Muscle of leg (tissue), 3 donors: ENCODE measurements at regions not wholly inside any gene's neighbourhood (a gene's known extent, or its start where the extent isn't known, plus 50 kb on each side); places are given as distances from the start of the nearest gene placed in this dataset.
"Not testable (repeated sequence)": the region's sequence is repeated elsewhere in the genome, so short reads cannot be mapped to it uniquely, and the experiment has no call there.

Experiments
- DNase-seq: peaks from one replicate; pipeline ENCODE4 v3.0.0; 2013
- H3K27ac ChIP-seq: one replicate; pipeline ENCODE4 v1.5.1; 2013; ENCODE audit warnings: mild to moderate bottlenecking, low read length, control low read depth
- H3K27me3 ChIP-seq: one replicate; pipeline ENCODE4 v1.6.1; 2013; ENCODE audit warnings: low read length; ENCODE audit not compliant: control insufficient read depth, insufficient read depth
- H3K36me3 ChIP-seq: one replicate; pipeline ENCODE4 v1.6.1; 2013; ENCODE audit warnings: low read length; ENCODE audit not compliant: control insufficient read depth, insufficient read depth
- H3K4me1 ChIP-seq: one replicate; pipeline ENCODE4 v1.6.1; 2013; ENCODE audit warnings: low read length; ENCODE audit not compliant: control insufficient read depth, insufficient read depth
- H3K4me3 ChIP-seq: one replicate; pipeline ENCODE4 v1.5.1; 2013; ENCODE audit warnings: low read length, control low read depth
- H3K9me3 ChIP-seq: replicated peaks from 2 replicates; pipeline ENCODE4 v1.6.1; 2013; ENCODE audit warnings: low read depth, low read length; ENCODE audit not compliant: control insufficient read depth
- WGBS: methylation state at CpG from one replicate; pipeline ENCODE4 v1.1.5; 2013; ENCODE audit warnings: missing lambda C conversion rate; ENCODE audit not compliant: insufficient coverage; 5-methylcytosine and 5-hydroxymethylcytosine counted together

DNA sequence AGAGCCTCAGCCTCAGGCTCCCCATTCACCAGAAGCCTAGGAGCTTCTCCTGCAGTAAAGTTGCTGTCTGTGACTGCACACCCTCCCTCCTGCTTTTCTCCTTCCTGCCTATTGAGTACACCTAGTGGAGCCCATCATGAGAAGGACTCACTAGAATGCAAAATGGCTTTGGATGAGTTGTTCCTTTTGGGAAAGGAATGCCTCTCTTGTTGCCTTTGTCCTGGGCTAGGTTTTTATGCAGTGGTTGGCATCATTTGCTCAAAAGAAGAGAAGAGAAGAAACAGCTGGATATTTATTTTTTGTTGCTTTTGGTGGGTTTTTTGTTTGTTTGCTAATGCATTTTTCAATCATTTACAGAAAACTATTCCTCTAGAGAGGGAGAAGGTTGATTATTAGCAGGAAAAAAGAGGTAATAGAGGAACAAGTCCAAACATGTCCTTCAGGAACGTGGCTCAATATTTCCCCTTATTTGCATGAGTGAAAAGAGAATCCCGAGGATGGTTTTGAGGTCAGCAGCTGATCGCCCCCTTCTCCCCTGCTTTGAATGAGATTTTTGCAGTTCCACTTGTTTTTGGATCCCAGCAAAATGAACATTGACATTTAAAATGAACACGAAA, 369.9 kb upstream of the NRP1 start:
- Histone ChIP-seq H3K36me3 (no peaks in the 10 kb centered on the region), H3K4me1 (peaks cover 5% of the 10 kb centered on the region), H3K27ac (no peak overlapping the region), H3K27me3 (no peaks in the 10 kb centered on the region), H3K4me3 (no peak overlapping the region), H3K9me3 (no peaks in the 10 kb centered on the region)
- no CpG with 5 or more reads among the region's 4 CpGs for WGBS
- no peak for DNase-seq

- H3K27me3 ChIP-seq: no peaks in the 10 kb centered on the region
- H3K36me3 ChIP-seq: no peaks in the 10 kb centered on the region
- WGBS: 46% methylated on average over 2 of the region's 7 CpGs
- peaks cover 5% of the 10 kb centered on the region for H3K4me1 ChIP-seq
- H3K27ac ChIP-seq: no peak overlapping the region
- H3K9me3 ChIP-seq: no peaks in the 10 kb centered on the region
- no peak overlapping the region for H3K4me3 ChIP-seq
- no peak for DNase-seq
Observed at GRCh38 chr10:33703501-33704213, 369.2 kb upstream of the NRP1 start.

DNA sequence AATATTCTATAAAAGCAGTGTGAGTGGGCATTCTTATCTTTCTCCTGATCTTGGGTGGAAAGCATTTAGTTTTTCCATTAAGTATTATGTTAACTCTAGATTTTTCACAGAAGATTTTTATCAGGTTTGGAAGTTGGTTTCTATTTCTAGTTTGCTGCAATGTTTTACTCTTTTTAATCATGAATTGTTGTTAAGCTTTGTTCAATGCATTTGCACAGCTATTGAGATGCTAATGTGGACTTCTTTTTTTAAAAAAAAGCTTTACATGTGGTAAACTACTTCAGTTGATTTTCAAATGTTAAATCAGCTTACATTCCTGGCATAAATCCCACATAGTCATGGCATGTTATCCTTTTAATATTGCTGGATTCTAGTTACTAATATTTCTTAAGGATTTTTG, 363.6 kb upstream of the NRP1 start:
- Histone ChIP-seq H3K4me1 (no peaks in the 10 kb centered on the region), H3K27ac (no peak overlapping the region)
- no peak for DNase-seq

GRCh38 chr10:33697016-33697415, 362.5 kb upstream of the NRP1 start:
- Histone ChIP-seq H3K27ac (no peak overlapping the region), H3K27me3 (no peaks in the 10 kb centered on the region), H3K36me3 (no peaks in the 10 kb centered on the region), H3K9me3 (no peaks in the 10 kb centered on the region), H3K4me1 (no peaks in the 10 kb centered on the region), H3K4me3 (no peak overlapping the region)
- DNase-seq: no peak
- WGBS: no CpG with 5 or more reads among the region's 5 CpGs

More for the DNA sequence above, 363.6 kb upstream of the NRP1 start:
- Histone ChIP-seq H3K9me3 (no peaks in the 10 kb centered on the region), H3K4me3 (no peak overlapping the region), H3K27me3 (no peaks in the 10 kb centered on the region), H3K36me3 (no peaks in the 10 kb centered on the region)

- Histone ChIP-seq H3K27me3 (no peaks in the 10 kb centered on the region), H3K4me1 (no peaks in the 10 kb centered on the region), H3K36me3 (no peaks in the 10 kb centered on the region), H3K4me3 (no peak overlapping the region), H3K9me3 (peaks cover under 1% of the 10 kb centered on the region), H3K27ac (no peak overlapping the region)
- DNase-seq: no peak
- 86% methylated on average over 3 of the region's 5 CpGs for WGBS
Observed at GRCh38 chr10:33695536-33695935, 361.1 kb upstream of the NRP1 start.

DNA sequence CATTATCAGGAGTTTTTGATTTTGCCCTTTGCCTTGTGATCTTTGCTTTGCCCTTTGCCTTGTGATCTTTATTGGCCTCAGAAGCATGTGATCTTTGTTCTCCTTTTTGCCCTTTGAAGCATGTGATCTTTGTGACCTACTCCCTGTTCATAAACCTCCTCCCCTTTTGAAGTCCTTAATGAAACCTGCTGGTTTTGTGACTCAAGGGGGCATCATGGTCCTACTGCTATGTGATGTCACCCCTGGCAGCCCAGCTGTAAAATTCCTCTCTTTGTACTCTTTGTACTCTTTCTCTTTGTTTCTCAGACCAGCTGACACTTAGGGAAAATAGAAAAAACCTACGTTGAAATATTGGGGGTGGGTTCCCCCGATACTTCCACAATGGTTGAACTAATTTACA, 356.1 kb upstream of the NRP1 start:
- H3K4me1 ChIP-seq, H3K9me3 ChIP-seq, H3K36me3 ChIP-seq, H3K27me3 ChIP-seq, DNase-seq, H3K4me3 ChIP-seq, H3K27ac ChIP-seq: not testable (repeated sequence)
- no CpG with 5 or more reads among the region's 2 CpGs for WGBS

- H3K9me3 ChIP-seq: peaks cover 5% of the 10 kb centered on the region
- DNase-seq: no peak
- no peaks in the 10 kb centered on the region for H3K27me3 ChIP-seq
- H3K4me3 ChIP-seq: no peak overlapping the region
- H3K4me1 ChIP-seq: peaks cover 6% of the 10 kb centered on the region
- no peaks in the 10 kb centered on the region for H3K36me3 ChIP-seq
- H3K27ac ChIP-seq: no peak overlapping the region
- no CpG with 5 or more reads among the region's 2 CpGs for whole genome bisulfite sequencing
Observed at GRCh38 chr10:33688506-33688905, 354.0 kb upstream of the NRP1 start.

GRCh38 chr10:33684211-33684611, 349.7 kb upstream of the NRP1 start:
- 32% methylated on average over 2 of the region's 2 CpGs for WGBS
- Histone ChIP-seq H3K4me1 (peaks cover 12% of the 10 kb centered on the region), H3K36me3 (no peaks in the 10 kb centered on the region), H3K4me3 (no peak overlapping the region), H3K27ac (peak overlapping the region; percentile 83), H3K9me3 (peaks cover 2% of the 10 kb centered on the region), H3K27me3 (no peaks in the 10 kb centered on the region)
- DNase-seq: peak; percentile 95

- H3K4me1 ChIP-seq: peaks cover 16% of the 10 kb centered on the region
- no peak for DNase-seq
- H3K36me3 ChIP-seq: no peaks in the 10 kb centered on the region
- H3K27ac ChIP-seq: no peak overlapping the region
- no peak overlapping the region for H3K4me3 ChIP-seq
- WGBS: no CpG with 5 or more reads among the region's 1 CpG
- peaks cover 2% of the 10 kb centered on the region for H3K9me3 ChIP-seq
- no peaks in the 10 kb centered on the region for H3K27me3 ChIP-seq
Observed at GRCh38 chr10:33681595-33681994, 347.1 kb upstream of the NRP1 start.

DNA sequence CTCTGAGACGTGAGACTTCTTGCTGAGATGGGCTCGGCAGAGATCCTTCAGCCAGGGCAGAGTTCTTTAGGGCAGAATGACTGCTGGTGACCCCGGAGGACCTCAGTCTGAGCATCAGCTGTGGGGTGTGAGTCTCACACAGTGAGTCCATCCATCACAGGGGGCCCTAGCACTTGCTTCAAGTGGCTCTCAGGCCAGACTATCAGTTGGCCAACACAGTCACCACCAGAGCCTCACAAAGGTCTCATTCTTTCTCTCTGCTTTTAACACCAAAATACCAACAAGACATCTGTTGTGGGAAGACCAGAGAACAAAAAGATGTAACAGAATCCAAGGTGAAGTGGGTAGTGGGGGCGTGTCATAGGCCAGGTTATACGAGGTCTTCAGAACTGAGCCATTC, 345.6 kb upstream of the NRP1 start:
- no peak overlapping the region for H3K4me3 ChIP-seq
- no peak for DNase-seq
- peaks cover 26% of the 10 kb centered on the region for H3K4me1 ChIP-seq
- H3K27me3 ChIP-seq: no peaks in the 10 kb centered on the region
- 74% methylated on average over 3 of the region's 5 CpGs for WGBS
- H3K36me3 ChIP-seq: no peaks in the 10 kb centered on the region
- peaks cover 2% of the 10 kb centered on the region for H3K9me3 ChIP-seq
- H3K27ac ChIP-seq: no peak overlapping the region
